Neuron (in vitro differentiated cells): ENCODE measurements at regions not wholly inside any gene's neighbourhood (a gene's known extent, or its start where the extent isn't known, plus 50 kb on each side); places are given as distances from the start of the nearest gene placed in this dataset.

Experiments used
- H2AFZ ChIP-seq: one replicate; pipeline ENCODE4 v1.6.1; 2013; ENCODE audit warnings: low read depth, mild to moderate bottlenecking, inconsistent platforms, low read length, moderate library complexity
- H3K27me3 ChIP-seq: one replicate; pipeline ENCODE4 v1.6.1; 2013; ENCODE audit warnings: low read length; ENCODE audit not compliant: insufficient read depth
- H3K36me3 ChIP-seq: one replicate; pipeline ENCODE4 v1.6.1; 2013; ENCODE audit warnings: low read length; ENCODE audit not compliant: insufficient read depth
- H3K4me1 ChIP-seq: one replicate; pipeline ENCODE4 v1.6.1; 2013; ENCODE audit warnings: low read length; ENCODE audit not compliant: insufficient read depth
- H3K4me3 ChIP-seq: 2 replicates; pipeline ENCODE4 v1.5.1; 2013; ENCODE audit warnings: mild to moderate bottlenecking, low read length, moderate library complexity
- H3K9me3 ChIP-seq: one replicate; pipeline ENCODE4 v1.6.1; 2013; ENCODE audit warnings: low read length

- Histone ChIP-seq H3K36me3 (no peaks in the 10 kb centered on the region), H3K27me3 (no peaks in the 10 kb centered on the region), H3K4me1 (no peaks in the 10 kb centered on the region), H3K9me3 (no peaks in the 10 kb centered on the region), H3K4me3 (no peak overlapping the region), H2AFZ (no peak overlapping the region)
Observed at GRCh38 chr1:170284512-170284911, 138.8 kb downstream of the NTMT2 start.

- Histone ChIP-seq H3K4me3 (no peak overlapping the region), H2AFZ (no peak overlapping the region), H3K4me1 (no peaks in the 10 kb centered on the region), H3K27me3 (no peaks in the 10 kb centered on the region), H3K9me3 (no peaks in the 10 kb centered on the region), H3K36me3 (no peaks in the 10 kb centered on the region)
Observed at GRCh38 chr1:170284951-170285350, 139.2 kb downstream of the NTMT2 start.

- H3K36me3 ChIP-seq = no peaks in the 10 kb centered on the region
- H3K27me3 ChIP-seq = no peaks in the 10 kb centered on the region
- no peak overlapping the region for H3K4me3 ChIP-seq
- H2AFZ ChIP-seq = no peak overlapping the region
- H3K4me1 ChIP-seq = no peaks in the 10 kb centered on the region
- no peaks in the 10 kb centered on the region for H3K9me3 ChIP-seq
Observed at GRCh38 chr1:170288155-170288554, 142.4 kb downstream of the NTMT2 start.

- H3K4me3 ChIP-seq = no peak overlapping the region
- no peaks in the 10 kb centered on the region for H3K27me3 ChIP-seq
- no peaks in the 10 kb centered on the region for H3K4me1 ChIP-seq
- no peak overlapping the region for H2AFZ ChIP-seq
- H3K36me3 ChIP-seq = no peaks in the 10 kb centered on the region
- no peaks in the 10 kb centered on the region for H3K9me3 ChIP-seq
Observed at GRCh38 chr1:170290276-170290675, 144.5 kb downstream of the NTMT2 start.

GRCh38 chr1:170290991-170291390, 145.2 kb downstream of the NTMT2 start:
- Histone ChIP-seq H3K9me3 (no peaks in the 10 kb centered on the region), H3K36me3 (no peaks in the 10 kb centered on the region), H3K4me3 (no peak overlapping the region), H3K27me3 (no peaks in the 10 kb centered on the region), H2AFZ (no peak overlapping the region), H3K4me1 (no peaks in the 10 kb centered on the region)

GRCh38 chr1:170291516-170291915, 145.8 kb downstream of the NTMT2 start:
- Histone ChIP-seq H3K4me1 (no peaks in the 10 kb centered on the region), H2AFZ (no peak overlapping the region)

GRCh38 chr1:170296211-170296610, 150.5 kb downstream of the NTMT2 start:
- Histone ChIP-seq H3K4me3 (no peak overlapping the region), H3K4me1 (no peaks in the 10 kb centered on the region), H3K36me3 (no peaks in the 10 kb centered on the region), H3K27me3 (no peaks in the 10 kb centered on the region), H2AFZ (no peak overlapping the region), H3K9me3 (no peaks in the 10 kb centered on the region)

More at GRCh38 chr1:170291516-170291915, 145.8 kb downstream of the NTMT2 start:
- Histone ChIP-seq H3K36me3 (no peaks in the 10 kb centered on the region), H3K9me3 (no peaks in the 10 kb centered on the region), H3K27me3 (no peaks in the 10 kb centered on the region), H3K4me3 (no peak overlapping the region)

GRCh38 chr1:170296642-170297041, 150.9 kb downstream of the NTMT2 start:
- H3K4me3 ChIP-seq = no peak overlapping the region
- no peaks in the 10 kb centered on the region for H3K27me3 ChIP-seq
- no peak overlapping the region for H2AFZ ChIP-seq
- H3K4me1 ChIP-seq = no peaks in the 10 kb centered on the region
- H3K36me3 ChIP-seq = no peaks in the 10 kb centered on the region
- H3K9me3 ChIP-seq = no peaks in the 10 kb centered on the region

- no peak overlapping the region for H2AFZ ChIP-seq
- H3K9me3 ChIP-seq = no peaks in the 10 kb centered on the region
- H3K4me3 ChIP-seq = no peak overlapping the region
- no peaks in the 10 kb centered on the region for H3K4me1 ChIP-seq
- no peaks in the 10 kb centered on the region for H3K36me3 ChIP-seq
- no peaks in the 10 kb centered on the region for H3K27me3 ChIP-seq
Observed at GRCh38 chr1:170301596-170301995, 155.8 kb downstream of the NTMT2 start.

- H3K9me3 ChIP-seq = no peaks in the 10 kb centered on the region
- H3K4me1 ChIP-seq = no peaks in the 10 kb centered on the region
- H2AFZ ChIP-seq = no peak overlapping the region
- H3K36me3 ChIP-seq = no peaks in the 10 kb centered on the region
- H3K4me3 ChIP-seq = no peak overlapping the region
- no peaks in the 10 kb centered on the region for H3K27me3 ChIP-seq
Observed at GRCh38 chr1:170303034-170303433, 157.3 kb downstream of the NTMT2 start.

GRCh38 chr1:170305777-170306512, 160.2 kb downstream of the NTMT2 start:
- Histone ChIP-seq H2AFZ (no peak overlapping the region), H3K27me3 (no peaks in the 10 kb centered on the region)

GRCh38 chr1:170306513-170306910, 160.8 kb downstream of the NTMT2 start:
- H3K4me3 ChIP-seq = no peak overlapping the region
- H3K9me3 ChIP-seq = no peaks in the 10 kb centered on the region
- H2AFZ ChIP-seq = no peak overlapping the region
- no peaks in the 10 kb centered on the region for H3K27me3 ChIP-seq
- H3K36me3 ChIP-seq = no peaks in the 10 kb centered on the region
- no peaks in the 10 kb centered on the region for H3K4me1 ChIP-seq

More at GRCh38 chr1:170305777-170306512, 160.2 kb downstream of the NTMT2 start:
- Histone ChIP-seq H3K36me3 (no peaks in the 10 kb centered on the region), H3K4me3 (no peak overlapping the region), H3K9me3 (no peaks in the 10 kb centered on the region), H3K4me1 (no peaks in the 10 kb centered on the region)

GRCh38 chr1:170306948-170307347, 161.2 kb downstream of the NTMT2 start:
- Histone ChIP-seq H3K4me1 (no peaks in the 10 kb centered on the region), H3K36me3 (no peaks in the 10 kb centered on the region), H3K9me3 (no peaks in the 10 kb centered on the region), H2AFZ (no peak overlapping the region), H3K27me3 (no peaks in the 10 kb centered on the region), H3K4me3 (no peak overlapping the region)

- Histone ChIP-seq H3K4me1 (no peaks in the 10 kb centered on the region), H2AFZ (no peak overlapping the region), H3K27me3 (no peaks in the 10 kb centered on the region), H3K9me3 (no peaks in the 10 kb centered on the region), H3K36me3 (no peaks in the 10 kb centered on the region), H3K4me3 (no peak overlapping the region)
Observed at GRCh38 chr1:170307426-170307825, 161.7 kb downstream of the NTMT2 start.
